GM19023 (cell line): ENCODE measurements at regions not wholly inside any gene's neighbourhood (a gene's known extent, or its start where the extent isn't known, plus 50 kb on each side); places are given as distances from the start of the nearest gene placed in this dataset.
A peak's percentile ranks its signal among the peaks of the same experiment; 100 is the strongest.
"Not testable (repeated sequence)": the region's sequence is repeated elsewhere in the genome, so short reads cannot be mapped to it uniquely, and the experiment has no call there.

Experiments used
- ATAC-seq: cut with Tn5 transposase; IDR thresholded peaks from one replicate; pipeline ENCODE4 v1.9.1; 2021; ENCODE audit warnings: mild to moderate bottlenecking, moderate library complexity; ENCODE audit not compliant: unreplicated experiment

- ATAC-seq, result no peak
Observed at GRCh38 chr4:123209436-123209835, 187.2 kb upstream of the SPRY1 start.

GRCh38 chr4:123215536-123215935 lies 181.1 kb upstream of the SPRY1 start:
- no peak for ATAC-seq

GRCh38 chr4:123216543-123216942 lies 180.1 kb upstream of the SPRY1 start:
- no peak for ATAC-seq

- ATAC-seq, result no peak
Observed at GRCh38 chr4:123216946-123217345, 179.6 kb upstream of the SPRY1 start.

- ATAC-seq, result no peak
Observed at GRCh38 chr4:123217664-123218063, 178.9 kb upstream of the SPRY1 start.

GRCh38 chr4:123218981-123219380 lies 177.6 kb upstream of the SPRY1 start:
- no peak for ATAC-seq

- ATAC-seq, result no peak
Observed at GRCh38 chr4:123229286-123229685, 167.3 kb upstream of the SPRY1 start.

GRCh38 chr4:123230061-123230460 lies 166.5 kb upstream of the SPRY1 start:
- no peak for ATAC-seq

DNA sequence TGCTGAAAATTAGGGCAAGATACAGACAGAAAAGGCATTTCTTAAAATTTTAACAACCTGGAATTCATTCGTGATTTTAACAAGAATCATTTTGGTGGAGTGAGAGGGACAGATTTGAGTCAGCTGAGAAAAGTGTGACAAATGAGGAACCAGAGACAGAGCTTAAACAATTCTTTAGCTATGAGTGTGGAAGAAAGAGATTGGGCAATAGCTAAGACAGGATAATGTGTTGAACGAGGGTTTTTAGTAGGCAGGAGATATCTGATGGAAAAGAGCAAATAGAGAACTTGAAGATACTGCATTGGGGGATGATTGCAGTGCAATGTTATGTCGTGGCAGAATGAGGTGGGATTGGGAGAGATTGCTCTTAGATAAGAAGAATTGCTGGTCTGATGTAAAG lies 164.2 kb upstream of the SPRY1 start:
- ATAC-seq, result no peak

- no peak for ATAC-seq
Observed at GRCh38 chr4:123233136-123233768, 163.3 kb upstream of the SPRY1 start.

DNA sequence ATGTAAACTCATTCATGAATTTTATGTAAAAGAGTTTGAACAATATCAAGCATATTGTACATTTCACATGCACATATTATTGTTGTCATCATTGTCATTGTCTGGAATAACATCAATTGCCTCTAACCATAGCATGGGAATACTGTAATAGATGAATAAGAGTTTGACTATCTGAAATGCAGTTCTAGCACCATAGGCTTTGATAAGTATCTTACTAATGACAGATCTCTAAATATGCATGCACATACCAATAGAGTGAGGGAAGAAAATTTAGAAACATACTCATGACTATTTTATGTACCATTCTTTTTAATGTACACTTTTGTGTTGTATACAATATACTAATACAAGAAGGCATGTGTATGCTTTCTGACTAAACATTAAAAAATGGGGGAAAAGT lies 161.6 kb upstream of the SPRY1 start:
- ATAC-seq, result no peak

DNA sequence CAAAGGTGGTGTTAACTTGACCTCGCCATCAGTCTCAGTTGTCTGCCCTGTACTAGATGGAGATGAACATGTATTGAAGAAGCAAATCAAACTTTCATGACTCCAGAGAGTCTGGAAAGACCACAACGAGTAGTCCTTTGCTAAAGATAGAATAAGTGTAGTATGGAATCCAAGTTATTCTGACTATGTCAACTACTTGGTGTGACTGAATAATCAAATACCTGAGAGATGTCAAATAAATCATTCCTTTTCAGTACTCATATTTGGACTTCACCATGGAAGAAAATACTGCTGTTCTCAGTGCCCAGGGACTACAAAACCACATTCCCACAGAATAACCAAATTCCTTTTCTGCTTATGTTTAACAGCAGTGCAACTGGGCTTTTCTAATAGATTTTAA lies 161.2 kb upstream of the SPRY1 start:
- ATAC-seq, result no peak

DNA sequence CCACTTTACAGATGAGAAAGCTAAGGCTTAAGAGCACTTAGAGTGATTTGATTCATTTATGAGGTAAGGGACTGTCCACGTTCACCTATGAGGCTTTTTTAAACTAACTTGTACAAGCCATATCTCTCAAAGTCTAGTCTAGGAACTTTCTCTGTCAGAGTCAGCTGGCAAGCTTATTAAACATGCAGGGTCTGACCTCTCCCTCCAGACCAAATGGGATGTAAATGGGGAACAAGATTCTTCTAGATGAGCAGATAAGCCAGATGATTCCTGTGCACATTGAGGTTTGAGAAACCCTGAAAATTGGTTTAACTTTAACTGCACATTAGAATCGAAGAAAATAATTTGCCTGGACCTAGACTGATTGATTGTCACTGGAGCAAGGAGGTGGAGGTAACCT lies 160.0 kb upstream of the SPRY1 start:
- no peak for ATAC-seq

- not testable (repeated sequence) for ATAC-seq
Observed at GRCh38 chr4:123240286-123240685, 156.3 kb upstream of the SPRY1 start.

- not testable (repeated sequence) for ATAC-seq
Observed at GRCh38 chr4:123243220-123243619, 153.4 kb upstream of the SPRY1 start.

- ATAC-seq, result peak; percentile 72
Observed at GRCh38 chr4:123244137-123244536, 152.5 kb upstream of the SPRY1 start.

- ATAC-seq, result no peak
Observed at GRCh38 chr4:123246085-123246484, 150.5 kb upstream of the SPRY1 start.

DNA sequence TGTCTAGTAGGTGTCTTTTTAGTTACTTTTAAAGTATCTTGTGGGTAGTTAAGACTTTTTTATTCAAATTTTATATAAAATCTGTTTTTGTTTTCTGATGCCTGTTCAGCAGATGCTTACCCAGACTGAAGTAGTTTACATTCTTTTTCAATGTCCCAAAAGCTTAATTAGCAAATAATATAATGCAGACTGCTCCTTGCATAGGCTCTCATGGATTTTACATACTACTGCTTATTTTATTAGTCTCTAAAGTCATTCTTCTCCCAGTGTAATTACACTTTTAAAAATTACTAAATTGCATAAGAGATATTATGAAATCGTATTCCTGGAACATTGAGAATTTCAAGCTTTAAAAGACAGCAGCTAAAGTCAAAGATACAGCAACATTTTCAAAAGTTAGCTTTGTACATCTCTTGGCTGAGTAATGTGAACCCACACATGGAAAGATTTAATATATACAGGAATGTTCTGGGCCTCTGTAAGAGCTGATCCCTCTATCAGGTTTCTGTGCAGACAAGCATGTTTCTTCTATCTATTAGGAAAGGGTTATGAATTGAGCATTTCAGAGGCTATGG lies 148.4 kb upstream of the SPRY1 start:
- no peak for ATAC-seq

- no peak for ATAC-seq
Observed at GRCh38 chr4:123249821-123250220, 146.8 kb upstream of the SPRY1 start.

DNA sequence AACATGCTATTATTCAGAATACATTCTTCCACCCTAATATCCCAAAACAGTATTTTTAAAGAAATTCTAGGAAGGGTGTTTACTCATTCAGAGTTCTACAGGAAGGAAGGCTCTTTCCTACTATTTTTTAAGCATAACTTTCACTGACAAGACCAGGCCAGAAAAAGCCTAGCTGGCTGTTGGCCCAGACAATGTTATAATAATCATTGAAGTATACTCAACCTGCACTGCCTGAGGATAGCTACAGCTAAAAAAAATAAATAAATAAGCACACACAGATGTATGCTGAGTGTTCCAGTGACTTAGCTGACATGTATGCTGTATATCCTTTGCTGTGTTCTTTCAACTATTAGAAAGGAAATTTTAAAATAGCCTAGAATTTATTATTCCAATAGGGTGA lies 145.8 kb upstream of the SPRY1 start:
- no peak for ATAC-seq

DNA sequence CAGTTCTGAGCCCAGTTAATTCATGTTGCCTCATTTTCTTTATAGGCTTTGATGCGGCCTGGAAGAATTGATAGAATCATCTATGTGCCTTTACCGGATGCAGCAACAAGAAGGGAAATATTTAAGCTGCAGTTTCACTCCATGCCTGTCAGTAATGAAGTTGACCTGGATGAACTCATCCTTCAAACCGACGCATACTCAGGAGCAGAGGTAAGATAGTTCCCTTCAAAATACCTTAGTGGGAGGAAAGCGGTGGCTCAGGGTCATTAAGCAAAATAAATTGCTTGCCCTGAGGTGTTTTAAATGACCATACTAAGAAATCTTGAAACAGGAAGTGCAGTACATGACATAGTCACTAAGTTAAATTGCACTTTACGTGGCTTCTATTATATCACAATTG lies 140.6 kb upstream of the SPRY1 start:
- no peak for ATAC-seq

DNA sequence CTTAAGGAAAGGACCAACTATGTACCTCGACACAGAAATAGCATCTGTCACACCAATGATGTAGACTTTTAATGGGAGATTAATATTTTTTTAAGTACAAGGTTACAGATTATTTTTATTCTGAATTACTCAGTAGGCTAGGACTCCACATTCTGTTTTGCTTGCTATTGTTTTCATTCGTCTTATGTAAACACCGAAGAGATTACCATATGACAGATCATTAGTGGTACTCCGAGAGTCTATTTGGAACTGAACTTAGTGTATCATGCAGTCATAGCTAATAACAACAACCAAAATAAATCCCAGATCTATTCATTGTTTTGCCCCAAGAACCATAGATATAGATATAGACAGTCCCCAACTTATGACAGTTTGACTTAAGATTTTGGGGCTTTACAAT lies 139.7 kb upstream of the SPRY1 start:
- no peak for ATAC-seq

DNA sequence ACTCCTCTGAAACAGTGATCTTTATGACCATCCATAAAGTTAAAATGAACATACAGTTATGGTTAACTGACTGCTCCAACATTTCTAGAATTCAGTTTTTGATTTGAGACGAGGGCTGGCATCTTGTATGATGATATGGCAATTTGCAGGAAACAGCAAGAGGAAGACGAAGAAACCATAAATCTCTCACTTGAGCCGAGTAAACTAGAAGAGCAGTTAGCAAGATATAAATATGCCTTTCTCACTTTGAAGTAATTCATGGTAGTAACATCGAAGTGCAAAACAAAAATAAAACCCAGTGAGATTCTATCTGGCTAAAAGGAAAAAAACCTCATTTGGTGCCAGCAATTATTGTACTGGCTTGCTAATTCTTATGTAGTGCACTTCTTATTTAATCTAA lies 139.0 kb upstream of the SPRY1 start:
- no peak for ATAC-seq
